ENCODE measurements at regions not wholly inside any gene's neighbourhood (a gene's known extent, or its start where the extent isn't known, plus 50 kb on each side); places are given as distances from the start of the nearest gene placed in this dataset.
A peak's percentile ranks its signal among the peaks of the same experiment; 100 is the strongest.

GRCh38 chr11:93908689-93909088 is 58.3 kb upstream of the VSTM5 start:
- peak overlapping the region; percentile 42; the same call in 1 of the 2 replicates for H3K4me2 ChIP-seq

More at GRCh38 chr11:93908689-93909088, 58.3 kb upstream of the VSTM5 start:
- no peaks in the 10 kb centered on the region for H3K36me3 ChIP-seq (replicated peaks in 1 of 2; ENCODE audit: control insufficient read depth in 1 of 2, insufficient read depth in 2 of 2, low read length in 1 of 2)
- no peak for DNase-seq
- WGBS (ENCODE audit: low lambda C conversion rate): 0% methylated on average over 2 of the region's 2 CpGs
- POLR2A ChIA-PET: no interaction called here
- peaks cover 12% of the 10 kb centered on the region for H3F3A ChIP-seq (replicated peaks; ENCODE audit: insufficient read depth)
- no peaks in the 10 kb centered on the region for H3K27me3 ChIP-seq (ENCODE audit: insufficient read depth)
- no peak for TF ChIP-seq RCOR1 (IDR thresholded peaks at IDR 0.05; ENCODE audit: low read length)
- TF ChIP-seq FOSL2 (IDR thresholded peaks at IDR 0.05; ENCODE audit: borderline replicate concordance, low read depth): peak; percentile 23; the same call in 1 of the 2 replicates
- TF ChIP-seq TAF1 (IDR thresholded peaks at IDR 0.05; ENCODE audit: borderline replicate concordance, low read depth, low read length): 0 out of 2 replicates have a peak, but pooled peaks have one; percentile 6
- peak; percentile 70 for TF ChIP-seq TCF12 (IDR thresholded peaks at IDR 0.05)
- 0 out of 2 replicates have a peak, but pooled peaks have one; percentile 21 for TF ChIP-seq NFIC (IDR thresholded peaks at IDR 0.05; ENCODE audit: borderline replicate concordance)
- peak; percentile 35; the same call in 1 of the 2 replicates for TF ChIP-seq TEAD4 (IDR thresholded peaks at IDR 0.05; ENCODE audit: borderline replicate concordance, insufficient read depth)
- no peak for TF ChIP-seq SMC3 (IDR thresholded peaks at IDR 0.05; ENCODE audit: low read depth, low read length)
- TF ChIP-seq PBX3 (IDR thresholded peaks at IDR 0.05): peak; percentile 22; the same call in 1 of the 2 replicates
- TF ChIP-seq GABPA (IDR thresholded peaks at IDR 0.05; ENCODE audit: low read depth): no peak
- TF ChIP-seq RXRA (IDR thresholded peaks at IDR 0.05; ENCODE audit: borderline replicate concordance, low read depth): no peak
- TF ChIP-seq EP300 (IDR thresholded peaks at IDR 0.05; ENCODE audit: borderline replicate concordance in 1 of 2, low read depth in 1 of 2, low read length in 1 of 2): 0 out of 4 replicates have a peak, but pooled peaks of 1 of the 2 experiments have one; percentile 45
- peak; percentile 4; the same call in 1 of the 2 replicates for TF ChIP-seq JUND (IDR thresholded peaks at IDR 0.05)
- no peak for TF ChIP-seq ZBTB33 (IDR thresholded peaks at IDR 0.05; ENCODE audit: borderline replicate concordance, low read depth)
- TF ChIP-seq GATA2 (CRISPR knock-in tag; IDR thresholded peaks at IDR 0.05): no peak
- TF ChIP-seq MAX (IDR thresholded peaks at IDR 0.05; ENCODE audit: low read depth): peak; percentile 74
- TF ChIP-seq USF1 (IDR thresholded peaks at IDR 0.05; ENCODE audit: borderline replicate concordance, low read depth): peak; percentile 51; the same call in 1 of the 2 replicates
- H3K27ac ChIP-seq (ENCODE audit: low read depth in 2 of 2, low read length in 1 of 2): peak overlapping the region in 1 of 2 experiments; percentile 15; a peak in 2 of 4 replicates
- no peaks in the 10 kb centered on the region for H3K9me3 ChIP-seq
- no peaks in the 10 kb centered on the region for H4K20me1 ChIP-seq (ENCODE audit: insufficient read depth)
- no peaks in the 10 kb centered on the region for H3K9me2 ChIP-seq
- CTCF ChIA-PET: interaction anchor here (1.6 kb wide), 1 partner anchor 13 kb away, joined by 10 read pairs; no protein-coding TSS in a partner anchor
- no peak overlapping the region for H3K9ac ChIP-seq
- H3K4me1 ChIP-seq (ENCODE audit: control insufficient read depth in 1 of 2, insufficient read depth in 2 of 2, low read depth in 1 of 2, low read length in 1 of 2): peaks cover 0 to 11% of the 10 kb centered on the region in 2 experiments; a peak in 3 of 4 replicates
- no peak overlapping the region; the same call in 1 of the 2 replicates for H2AFZ ChIP-seq (ENCODE audit: low read depth)
- H3K4me3 ChIP-seq (ENCODE audit: low read depth in 2 of 2, low read length in 1 of 2): no peak overlapping the region
- no peaks in the 10 kb centered on the region for H3K79me2 ChIP-seq (ENCODE audit: insufficient read depth)
